IMR-90 (cell line): ENCODE measurements at regions not wholly inside any gene's neighbourhood (a gene's known extent, or its start where the extent isn't known, plus 50 kb on each side); places are given as distances from the start of the nearest gene placed in this dataset.

ENCODE experiments used
- ATAC-seq: fragments of 200-7000 bp; cut with Tn5 transposase; 2 replicates; pipeline ENCODE4 v1.9.1; 2020; ENCODE audit warnings: low read depth, mild to moderate bottlenecking, moderate library complexity
- BruUV-seq: library from RNA; stranded (reverse); fragments of 400-500 nt; replicated peaks from 2 replicates; lab custom pipeline; 2021; lab: Mats Ljungman, UMichigan
- CTCF ChIA-PET: fragments of 300-600 bp; formaldehyde crosslinking; extraction: SDS; loops from one replicate; lab custom pipeline; 2021; ENCODE audit warnings: antibody characterized with exemption; lab: Yijun Ruan, JAX
- POLR2A ChIA-PET: fragments of 300-600 bp; sonication (Branson Sonifier 250); formaldehyde crosslinking; loops from one replicate; lab custom pipeline; 2022; ENCODE audit warnings: antibody characterized with exemption; ENCODE audit not compliant: unreplicated experiment; lab: Charles Lee
- DNase-seq: peaks from one replicate; pipeline ENCODE4 v3.0.0; 2013
- H2AFZ ChIP-seq: replicated peaks from 2 replicates; pipeline ENCODE3; 2013; ENCODE audit warnings: low read length, mild to moderate bottlenecking; ENCODE audit not compliant: poor library complexity
- H2AK5ac ChIP-seq: 2 replicates; pipeline ENCODE4 v1.6.1; 2013; ENCODE audit warnings: low read depth, low read length, inconsistent platforms
- H2AK9ac ChIP-seq: replicated peaks from 2 replicates; pipeline ENCODE3; 2013; ENCODE audit warnings: mild to moderate bottlenecking, low read depth, low read length, moderate library complexity; ENCODE audit not compliant: poor library complexity
- H2BK120ac ChIP-seq: 2 replicates; pipeline ENCODE4 v1.6.1; 2013; ENCODE audit warnings: low read depth, low read length, inconsistent platforms
- H2BK15ac ChIP-seq: 3 replicates; pipeline ENCODE4 v1.6.1; 2013; ENCODE audit warnings: low read depth, low read length, inconsistent platforms
- H2BK20ac ChIP-seq: 2 replicates; pipeline ENCODE4 v1.6.1; 2013; ENCODE audit warnings: low read depth, mild to moderate bottlenecking, inconsistent platforms, low read length, moderate library complexity
- H2BK5ac ChIP-seq: 2 replicates; pipeline ENCODE4 v1.6.1; 2013; ENCODE audit warnings: mild to moderate bottlenecking, low read depth, low read length, inconsistent platforms; ENCODE audit not compliant: poor library complexity, severe bottlenecking
- H3K14ac ChIP-seq: replicated peaks from 2 replicates; pipeline ENCODE4 v1.6.1; 2013; ENCODE audit warnings: low read depth, low read length, inconsistent platforms
- H3K18ac ChIP-seq: 2 replicates; pipeline ENCODE4 v1.6.1; 2013; ENCODE audit warnings: low read depth, low read length, control low read depth
- H3K23ac ChIP-seq: 2 replicates; pipeline ENCODE4 v1.6.1; 2013; ENCODE audit warnings: low read depth, low read length, inconsistent platforms
- H3K27ac ChIP-seq: 2 replicates; pipeline ENCODE4 v1.5.1; 2013; ENCODE audit warnings: mild to moderate bottlenecking, control low read depth, low read length; ENCODE audit not compliant: insufficient read depth
- H3K27me3 ChIP-seq: 2 replicates; pipeline ENCODE4 v1.6.1; 2013; ENCODE audit warnings: low read length; ENCODE audit not compliant: control insufficient read depth, insufficient read depth
- H3K36me3 ChIP-seq: 2 replicates; pipeline ENCODE4 v1.6.1; 2013; ENCODE audit warnings: low read length, mixed read lengths; ENCODE audit not compliant: control insufficient read depth, insufficient read depth
- H3K4ac ChIP-seq: 2 replicates; pipeline ENCODE4 v1.6.1; 2013; ENCODE audit warnings: low read depth, low read length, inconsistent platforms
- H3K4me1 ChIP-seq: 2 replicates; pipeline ENCODE4 v1.6.1; 2013; ENCODE audit warnings: low read length, mixed read lengths; ENCODE audit not compliant: control insufficient read depth, insufficient read depth
- H3K4me2 ChIP-seq: 2 replicates; pipeline ENCODE4 v1.6.1; 2013; ENCODE audit warnings: low read depth, mild to moderate bottlenecking, control low read depth, low read length, moderate library complexity
- H3K4me3 ChIP-seq: 2 replicates; pipeline ENCODE4 v1.5.1; 2013; ENCODE audit warnings: low read depth, mild to moderate bottlenecking, control low read depth, low read length, moderate library complexity; ENCODE audit not compliant: insufficient read depth
- H3K56ac ChIP-seq: 2 replicates; pipeline ENCODE4 v1.6.1; 2013; ENCODE audit warnings: low read length, inconsistent platforms; ENCODE audit not compliant: insufficient read depth; ENCODE audit errors: extremely low read depth
- H3K79me1 ChIP-seq, 2 experiments: 2 replicates each; pipeline ENCODE4 v1.6.1; 2013; ENCODE audit warnings: low read length in 2 of 2, inconsistent platforms in 1 of 2, low read depth in 1 of 2
- H3K9ac ChIP-seq: 2 replicates; pipeline ENCODE4 v1.6.1; 2013; ENCODE audit warnings: low read depth, low read length, control low read depth
- H3K9me1 ChIP-seq: 2 replicates; pipeline ENCODE4 v1.6.1; 2013; ENCODE audit warnings: low read length, inconsistent platforms; ENCODE audit not compliant: insufficient read depth
- H3K9me3 ChIP-seq: 2 replicates; pipeline ENCODE4 v1.6.1; 2013; ENCODE audit warnings: low read length; ENCODE audit not compliant: control insufficient read depth, insufficient read depth
- H4K20me1 ChIP-seq: 2 replicates; pipeline ENCODE4 v1.6.1; 2013; ENCODE audit warnings: low read length, inconsistent platforms; ENCODE audit not compliant: insufficient read depth
- H4K5ac ChIP-seq: 2 replicates; pipeline ENCODE4 v1.6.1; 2013; ENCODE audit warnings: mild to moderate bottlenecking, low read depth, low read length, control low read depth
- H4K8ac ChIP-seq, 2 experiments: 2 replicates each; pipeline ENCODE4 v1.6.1; 2013; ENCODE audit warnings: low read depth in 2 of 2, low read length in 2 of 2, control low read depth in 1 of 2, inconsistent platforms in 1 of 2
- H4K91ac ChIP-seq: 2 replicates; pipeline ENCODE4 v1.6.1; 2013; ENCODE audit warnings: low read depth, low read length, inconsistent platforms; ENCODE audit not compliant: insufficient read depth
- BHLHE40 ChIP-seq: fragments of 150-350 bp; IDR thresholded peaks from 2 replicates; pipeline ENCODE4 v1.6.1; 2016; ENCODE audit warnings: mild to moderate bottlenecking, low read depth, low read length
- CEBPB ChIP-seq: IDR thresholded peaks from 2 replicates; pipeline ENCODE4 v1.6.1; 2012; ENCODE audit warnings: low read depth, low read length, improper control_type of control experiment
- CHD1 ChIP-seq: IDR thresholded peaks from 2 replicates; pipeline ENCODE4 v1.6.1; 2012; ENCODE audit warnings: low read depth, low read length, improper control_type of control experiment
- CTCF ChIP-seq: conservative IDR thresholded peaks from 2 replicates; pipeline ENCODE4 v1.5.1; 2012; ENCODE audit warnings: mild to moderate bottlenecking, low read depth, low read length, improper control_type of control experiment
- ELK1 ChIP-seq: fragments of 150-350 bp; IDR thresholded peaks from 2 replicates; pipeline ENCODE4 v1.6.1; 2016; ENCODE audit warnings: low read depth, mild to moderate bottlenecking, low read length, moderate library complexity, borderline replicate concordance
- FOS ChIP-seq: fragments of 150-350 bp; IDR thresholded peaks from 2 replicates; pipeline ENCODE4 v1.6.1; 2016; ENCODE audit warnings: low read depth, low read length
- MAFK ChIP-seq: IDR thresholded peaks from 2 replicates; pipeline ENCODE4 v1.6.1; 2012; ENCODE audit warnings: low read depth, low read length, improper control_type of control experiment
- MAZ ChIP-seq: IDR thresholded peaks from 2 replicates; pipeline ENCODE4 v1.6.1; 2012; ENCODE audit warnings: low read depth, mild to moderate bottlenecking, low read length, improper control_type of control experiment, moderate library complexity, borderline replicate concordance
- MXI1 ChIP-seq: IDR thresholded peaks from 2 replicates; pipeline ENCODE4 v1.6.1; 2012; ENCODE audit warnings: low read depth, mild to moderate bottlenecking, low read length, moderate library complexity, borderline replicate concordance
- NFE2L2 ChIP-seq: fragments of 150-350 bp; IDR thresholded peaks from 2 replicates; pipeline ENCODE4 v1.6.1; 2016; ENCODE audit warnings: low read depth, mild to moderate bottlenecking, low read length
- POLR2A ChIP-seq: IDR thresholded peaks from 2 replicates; pipeline ENCODE4 v1.6.1; 2012; ENCODE audit warnings: mild to moderate bottlenecking, low read depth, low read length
- RAD21 ChIP-seq: IDR thresholded peaks from 2 replicates; pipeline ENCODE4 v1.6.1; 2012; ENCODE audit warnings: low read length, improper control_type of control experiment
- RCOR1 ChIP-seq: IDR thresholded peaks from 2 replicates; pipeline ENCODE4 v1.6.1; 2012; ENCODE audit warnings: mild to moderate bottlenecking, low read length, improper control_type of control experiment; ENCODE audit not compliant: insufficient replicate concordance
- RFX5 ChIP-seq: IDR thresholded peaks from 2 replicates; pipeline ENCODE4 v1.8.0; 2012; ENCODE audit warnings: low read depth, mild to moderate bottlenecking, low read length, moderate library complexity
- SMC3 ChIP-seq: fragments of 150-350 bp; IDR thresholded peaks from 2 replicates; pipeline ENCODE4 v1.6.1; 2016; ENCODE audit warnings: low read depth, mild to moderate bottlenecking, antibody characterized with exemption, low read length, moderate library complexity
- USF2 ChIP-seq: fragments of 150-350 bp; IDR thresholded peaks from 2 replicates; pipeline ENCODE4 v1.6.1; 2017; ENCODE audit warnings: mild to moderate bottlenecking, antibody characterized with exemption, low read length, low read depth
- WGBS, 2 experiments: methylation state at CpG; one replicate each; pipeline versions ENCODE4 v1.1.5 to v1.1.7; 2013; ENCODE audit warnings: missing lambda C conversion rate in 2 of 2; ENCODE audit not compliant: insufficient read length in 1 of 2; ENCODE audit errors: extremely low coverage in 2 of 2; 5-methylcytosine and 5-hydroxymethylcytosine counted together
- dilution Hi-C: fragments of 300-500 bp; cut with HindIII; formaldehyde crosslinking; loops from one replicate; pipeline ENCODE4 v1.14.3; 2018; ENCODE audit warnings: low sequenced_read_pairs; ENCODE audit not compliant: unreplicated experiment
- in situ Hi-C: fragments of 300-500 bp; cut with MboI; formaldehyde crosslinking; loops from 3 replicates; pipeline ENCODE4 v1.14.3; 2019; ENCODE audit warnings: low sequenced_read_pairs, inconsistent platforms, mixed read lengths
- intact Hi-C: fragments of 100-400 bp; cut with micrococcal nuclease; formaldehyde crosslinking; loops from 2 replicates; pipeline ENCODE4 v1.10.0; 2022

- Histone ChIP-seq H3K9ac (no peak overlapping the region), H2AK5ac (no peak overlapping the region), H2BK15ac (no peak overlapping the region), H3K4ac (no peak overlapping the region), H3K4me1 (peaks cover 10% of the 10 kb centered on the region), H2AK9ac (no peak overlapping the region), H2BK5ac (no peak overlapping the region), H4K91ac (no peak overlapping the region), H2BK20ac (no peak overlapping the region), H2BK120ac (no peak overlapping the region), H4K8ac (no peak overlapping the region), H3K4me3 (no peak overlapping the region), H3K9me1 (peaks cover 11% of the 10 kb centered on the region), H2AFZ (no peak overlapping the region), H3K56ac (no peak overlapping the region), H4K5ac (no peak overlapping the region), H3K4me2 (no peak overlapping the region), H3K18ac (no peak overlapping the region), H3K14ac (no peak overlapping the region), H3K27me3 (peaks cover under 1% of the 10 kb centered on the region), H3K79me1 (0 out of 4 replicates have a peak, but pooled peaks cover 0 to 5% of the 10 kb centered on the region in 2 experiments), H3K36me3 (no peaks in the 10 kb centered on the region), H4K20me1 (no peaks in the 10 kb centered on the region), H3K9me3 (no peaks in the 10 kb centered on the region), H3K27ac (no peak overlapping the region), H3K23ac (no peak overlapping the region)
- DNase-seq (no peak), ATAC-seq (no peak)
- intact Hi-C loops = no loop called here
- dilution Hi-C loops = no loop called here
- no peak for TF ChIP-seq CEBPB
- TF ChIP-seq RFX5 = no peak
- TF ChIP-seq MAZ = no peak
- TF ChIP-seq BHLHE40 = no peak
- no peak for TF ChIP-seq ELK1
- TF ChIP-seq POLR2A = no peak
- TF ChIP-seq USF2 = no peak
- no peak for TF ChIP-seq NFE2L2
- TF ChIP-seq CTCF = no peak
- TF ChIP-seq CHD1 = no peak
- no peak for TF ChIP-seq SMC3
- no peak for TF ChIP-seq MXI1
- TF ChIP-seq FOS = no peak
- TF ChIP-seq RAD21 = no peak
- TF ChIP-seq RCOR1 = no peak
- TF ChIP-seq MAFK = no peak
- POLR2A ChIA-PET = no interaction called here
- CTCF ChIA-PET = no interaction called here
- BruUV-seq = no TSS peak
- WGBS, 2 experiments = 100% methylated on average over 4 of the region's 7 CpGs; no CpG with 5 or more reads in 1 of the 2 experiments
- in situ Hi-C loops = no loop called here
Observed at GRCh38 chr16:86737083-86737482, 158.7 kb downstream of the FOXL1 start.
